ENCODE measurements at regions not wholly inside any gene's neighbourhood (a gene's known extent, or its start where the extent isn't known, plus 50 kb on each side); places are given as distances from the start of the nearest gene placed in this dataset.

DNA sequence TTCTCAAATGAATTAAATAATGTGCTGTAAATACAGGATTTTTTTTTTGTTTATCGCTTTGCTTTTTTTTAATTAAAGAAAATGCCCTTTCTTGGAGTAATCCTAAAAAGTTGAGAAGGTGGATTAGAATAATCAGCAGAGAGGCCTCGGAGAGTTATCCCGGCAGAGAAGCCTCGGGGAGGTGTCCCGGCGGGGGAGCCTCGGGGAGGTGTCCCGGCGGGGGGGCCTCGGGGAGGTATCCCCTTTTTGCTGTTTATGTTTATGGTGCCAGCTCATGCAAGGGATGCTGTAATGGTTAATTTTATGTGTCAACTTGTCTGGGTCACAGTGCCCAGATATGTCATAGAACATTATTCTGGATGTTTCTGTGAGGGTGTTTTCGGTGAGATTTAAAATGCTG is 263.0 kb upstream of the TRIB2 start:
- Histone ChIP-seq H2AFZ (no peak overlapping the region), H3K27me3 (ENCODE audit: insufficient read depth, low read depth) (no peaks in the 10 kb centered on the region), H3K9me2 (ENCODE audit: insufficient read depth) (no peaks in the 10 kb centered on the region), H3K4me3 (no peak overlapping the region), H3K4me2 (no peak overlapping the region), H3K79me2 (ENCODE audit: low read depth) (no peaks in the 10 kb centered on the region), H3K4me1 (replicated peaks; ENCODE audit: insufficient read depth) (peaks cover 47% of the 10 kb centered on the region), H3K27ac (no peak overlapping the region), H3F3A (ENCODE audit: insufficient read depth, low read depth) (peaks cover 34% of the 10 kb centered on the region), H4K20me1 (ENCODE audit: insufficient read depth) (no peaks in the 10 kb centered on the region), H3K9me3 (ENCODE audit: insufficient read depth, low read depth) (no peaks in the 10 kb centered on the region; the same call in 1 of the 2 replicates), H3K36me3 (ENCODE audit: low read depth) (no peaks in the 10 kb centered on the region)
- intact Hi-C loops (cut with micrococcal nuclease; ENCODE audit: unreplicated experiment), result no loop called here
- CTCF ChIA-PET, result no interaction called here
- no peak for DNase-seq
- TF ChIP-seq CTCF (conservative IDR thresholded peaks at IDR 0.05), result no peak
- TF ChIP-seq EZH2 (IDR thresholded peaks at IDR 0.05; ENCODE audit: low read depth), result no peak
- no TSS peak for BruUV-seq (replicated peaks)
- POLR2A ChIA-PET (ENCODE audit: unreplicated experiment), result no interaction called here

DNA sequence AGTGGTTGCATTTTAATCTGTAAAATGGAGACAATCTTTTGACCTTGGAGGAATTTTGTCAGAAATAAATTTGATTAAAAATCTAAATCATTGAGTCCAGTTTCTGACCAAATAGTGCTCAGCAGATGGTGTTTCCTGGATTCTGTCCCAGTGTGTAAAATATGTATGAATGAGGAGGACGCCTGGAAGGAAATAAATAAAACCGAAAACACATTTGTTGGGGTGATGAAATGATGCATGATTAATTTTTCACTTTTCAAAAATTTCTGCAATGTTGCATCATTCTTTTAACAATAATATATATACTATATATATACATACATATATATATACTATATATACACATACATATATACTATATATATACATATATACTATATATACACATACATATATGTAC is 261.1 kb upstream of the TRIB2 start:
- Histone ChIP-seq H4K20me1 (ENCODE audit: insufficient read depth) (no peaks in the 10 kb centered on the region), H3K27me3 (ENCODE audit: insufficient read depth, low read depth) (no peaks in the 10 kb centered on the region), H3K9me3 (ENCODE audit: insufficient read depth, low read depth) (no peaks in the 10 kb centered on the region; the same call in 1 of the 2 replicates), H2AFZ (no peak overlapping the region), H3F3A (ENCODE audit: insufficient read depth, low read depth) (peaks cover 34% of the 10 kb centered on the region), H3K4me2 (0 out of 2 replicates have a peak overlapping the region, but pooled peaks have one; percentile 41), H3K79me2 (ENCODE audit: low read depth) (no peaks in the 10 kb centered on the region), H3K9me2 (ENCODE audit: insufficient read depth) (no peaks in the 10 kb centered on the region), H3K4me3 (no peak overlapping the region), H3K4me1 (replicated peaks; ENCODE audit: insufficient read depth) (peaks cover 46% of the 10 kb centered on the region), H3K36me3 (ENCODE audit: low read depth) (no peaks in the 10 kb centered on the region), H3K27ac (peak overlapping the region; percentile 79)
- ChIA-PET POLR2A (ENCODE audit: unreplicated experiment) (no interaction called here), CTCF (no interaction called here)
- BruUV-seq (replicated peaks), result no TSS peak
- intact Hi-C loops (cut with micrococcal nuclease; ENCODE audit: unreplicated experiment), result loop anchor here (1.0 to 5.0 kb wide), 5 partner anchors 37 to 593 kb away; no protein-coding TSS in a partner anchor
- DNase-seq, result no peak
- TF ChIP-seq EZH2 (IDR thresholded peaks at IDR 0.05; ENCODE audit: low read depth) (no peak), CTCF (conservative IDR thresholded peaks at IDR 0.05) (no peak)

- Histone ChIP-seq H3K36me3 (ENCODE audit: low read depth) (no peaks in the 10 kb centered on the region), H4K20me1 (ENCODE audit: insufficient read depth) (no peaks in the 10 kb centered on the region), H3K27me3 (ENCODE audit: insufficient read depth, low read depth) (no peaks in the 10 kb centered on the region), H3K4me1 (replicated peaks; ENCODE audit: insufficient read depth) (peaks cover 38% of the 10 kb centered on the region), H3K79me2 (ENCODE audit: low read depth) (no peaks in the 10 kb centered on the region), H3K4me2 (peak overlapping the region; percentile 84), H3F3A (ENCODE audit: insufficient read depth, low read depth) (peaks cover 32% of the 10 kb centered on the region), H3K9me3 (ENCODE audit: insufficient read depth, low read depth) (no peaks in the 10 kb centered on the region; the same call in 1 of the 2 replicates), H3K4me3 (peak overlapping the region; percentile 47; the same call in 1 of the 2 replicates), H3K9me2 (ENCODE audit: insufficient read depth) (no peaks in the 10 kb centered on the region), H3K27ac (peak overlapping the region; percentile 88), H2AFZ (peak overlapping the region; percentile 62)
- BruUV-seq (replicated peaks), result no TSS peak
- peak; percentile 81 to 100 for DNase-seq
- ChIA-PET CTCF (no interaction called here), POLR2A (ENCODE audit: unreplicated experiment) (interaction anchor here (0.6 kb wide), 1 partner anchor 1051 kb away, joined by 3 read pairs; no protein-coding TSS in a partner anchor)
- no peak for TF ChIP-seq EZH2 (IDR thresholded peaks at IDR 0.05; ENCODE audit: low read depth)
- TF ChIP-seq CTCF (conservative IDR thresholded peaks at IDR 0.05), result no peak
- intact Hi-C loops (cut with micrococcal nuclease; ENCODE audit: unreplicated experiment), result loop anchor here (1.0 to 5.0 kb wide), 5 partner anchors 36 to 594 kb away; no protein-coding TSS in a partner anchor
These were observed 260.2 kb upstream of the TRIB2 start for GRCh38 chr2:12456293-12457106.
